Ishikawa (cell line): ENCODE measurements at regions not wholly inside any gene's neighbourhood (a gene's known extent, or its start where the extent isn't known, plus 50 kb on each side); places are given as distances from the start of the nearest gene placed in this dataset.

Experiments used
- EGR1 ChIP-seq: IDR thresholded peaks from 2 replicates; pipeline ENCODE4 v1.6.1; 2012
- TCF12 ChIP-seq: IDR thresholded peaks from 2 replicates; pipeline ENCODE4 v1.6.1; 2012; ENCODE audit warnings: low read depth
- YY1 ChIP-seq: IDR thresholded peaks from 2 replicates; pipeline ENCODE4 v1.6.1; 2012; ENCODE audit warnings: low read depth

GRCh38 chr10:105800641-105801040, 1159.6 kb downstream of the SORCS3 start:
- TF ChIP-seq EGR1 = no peak
- TF ChIP-seq YY1 = no peak
- TF ChIP-seq TCF12 = no peak
